ENCODE measurements at regions not wholly inside any gene's neighbourhood (a gene's known extent, or its start where the extent isn't known, plus 50 kb on each side); places are given as distances from the start of the nearest gene placed in this dataset.

DNA sequence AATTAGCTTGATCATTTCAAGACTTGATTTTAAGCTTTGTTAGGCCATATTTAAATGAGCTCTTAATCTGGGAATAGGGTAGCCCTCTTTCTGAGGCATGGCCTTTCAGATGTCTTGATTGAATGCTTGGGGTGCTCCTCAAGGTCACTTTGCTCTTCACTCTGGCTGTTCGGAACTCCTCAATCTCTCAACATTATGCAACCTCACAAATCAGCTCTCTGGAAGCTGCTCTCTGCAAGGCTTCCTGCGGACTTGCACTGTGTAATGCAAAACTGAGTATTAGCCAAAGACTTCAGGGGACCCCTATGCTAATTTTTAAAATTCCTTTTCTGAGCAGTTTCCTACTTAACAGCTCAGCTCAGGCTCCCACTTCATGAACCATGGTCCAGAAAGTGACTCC is 398.3 kb downstream of the PRDM5 start:
- DNase-seq, result no peak

DNA sequence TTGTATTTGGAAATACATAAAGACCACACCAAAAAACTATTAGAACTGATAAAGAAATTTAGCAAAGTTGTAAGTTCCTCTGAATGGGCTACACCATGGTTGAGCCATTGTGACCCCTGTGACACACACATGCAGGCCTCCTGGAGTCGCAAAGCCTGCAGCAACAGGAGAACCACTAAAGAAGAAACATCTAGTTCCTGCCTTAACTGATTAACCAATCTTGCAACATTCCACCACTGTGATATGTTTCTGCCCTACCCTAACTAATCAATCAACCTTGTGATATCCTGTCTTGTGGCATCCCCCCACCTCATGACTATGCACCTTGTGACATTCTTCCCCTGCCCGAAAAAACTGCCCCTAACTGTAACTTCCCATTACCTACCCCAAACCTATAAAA is 401.8 kb downstream of the PRDM5 start:
- no peak for DNase-seq

DNA sequence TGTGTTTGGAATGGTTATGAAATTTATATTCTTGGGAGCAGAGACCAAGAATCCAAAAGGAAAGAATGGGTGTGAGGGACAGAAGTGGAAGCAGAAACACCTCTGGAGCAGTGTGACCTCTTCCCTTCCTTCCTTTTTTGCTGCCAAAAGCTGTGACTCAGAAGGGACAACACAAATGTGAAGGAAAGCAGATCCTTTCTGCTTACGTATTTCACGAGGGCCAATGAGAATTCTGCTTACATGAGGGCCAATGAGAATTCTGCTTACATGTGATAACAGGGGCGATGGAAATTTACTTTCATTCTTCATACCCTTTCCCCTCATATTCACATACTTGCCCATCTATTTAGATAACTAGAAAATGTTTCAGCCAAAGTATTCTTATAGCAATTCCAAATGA is 404.6 kb downstream of the PRDM5 start:
- DNase-seq, result no peak

DNA sequence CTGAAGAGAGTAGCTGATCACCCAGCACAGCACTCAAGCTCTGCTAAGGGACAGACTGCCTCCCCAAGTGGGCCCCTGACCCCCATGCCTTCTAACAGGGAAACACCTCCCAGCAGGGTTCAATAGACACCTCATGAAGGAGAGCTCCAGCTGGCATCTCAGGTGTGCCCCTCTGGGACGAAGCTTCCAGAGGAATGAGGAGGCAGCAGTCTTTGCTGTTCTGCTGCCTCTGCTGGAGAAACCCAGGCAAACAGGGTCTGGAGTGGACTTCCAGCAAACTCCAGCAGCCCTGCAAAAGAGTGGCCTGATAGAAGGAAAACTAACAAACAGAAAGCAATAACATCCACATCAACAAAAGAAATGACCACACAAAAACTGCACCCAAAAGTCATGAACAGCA is 412.8 kb downstream of the PRDM5 start:
- DNase-seq, result no peak

DNA sequence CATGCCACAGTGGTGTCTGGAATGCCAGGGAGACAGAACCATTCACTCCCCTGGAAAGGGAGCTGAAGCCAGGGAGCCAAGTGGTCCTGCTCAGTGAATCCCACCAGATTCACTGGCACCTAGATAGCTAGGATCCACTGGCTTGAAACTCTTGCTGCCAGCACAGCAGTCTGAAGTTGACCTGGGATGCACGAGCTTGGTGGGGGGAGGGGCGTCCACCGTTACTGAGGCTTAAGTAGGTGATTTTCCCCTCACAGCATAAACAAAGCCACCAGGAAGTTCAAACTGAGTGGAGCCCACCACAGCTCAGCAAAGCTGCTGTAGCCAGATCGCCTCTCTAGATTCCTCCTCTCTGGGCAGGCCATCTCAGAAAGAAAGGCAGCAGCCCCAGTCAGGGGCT is 413.3 kb downstream of the PRDM5 start:
- DNase-seq, result no peak

DNA sequence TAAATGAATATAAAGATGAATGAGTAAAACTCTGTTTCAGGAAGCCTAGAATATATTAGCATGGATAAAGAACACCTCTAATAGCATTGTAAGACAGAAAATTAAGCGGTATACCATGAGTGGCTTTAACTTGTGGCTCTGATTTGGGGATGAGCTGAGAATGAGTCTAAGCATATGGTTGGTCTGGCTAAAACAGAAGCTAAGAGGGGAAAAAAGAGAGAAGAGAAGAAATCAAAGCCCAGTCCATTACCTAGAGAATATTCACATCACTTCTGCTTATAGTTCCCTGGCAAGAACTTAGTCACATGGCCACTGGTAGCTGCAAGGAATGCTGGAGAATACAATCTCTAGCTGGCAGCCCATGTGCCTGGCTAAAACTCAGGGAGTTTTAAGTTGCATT is 414.5 kb downstream of the PRDM5 start:
- DNase-seq, result no peak

DNA sequence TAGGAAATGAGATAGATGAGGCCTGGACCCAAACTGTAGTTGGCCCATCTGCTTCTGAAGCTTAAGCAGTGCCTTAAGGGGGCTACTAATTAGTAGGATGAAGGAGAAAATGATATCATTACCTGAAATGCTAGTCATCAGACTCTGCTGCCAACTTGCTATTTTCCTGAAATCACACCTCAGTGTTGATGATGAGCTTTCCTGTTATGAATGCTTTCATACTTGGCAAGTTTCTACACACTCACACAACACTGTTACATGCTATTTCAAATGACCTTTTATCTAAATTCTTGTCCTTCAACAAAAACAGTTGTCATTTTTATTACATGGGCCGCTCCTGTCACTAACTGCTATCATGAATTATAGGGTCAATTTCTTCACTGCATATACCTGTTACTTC is 416.0 kb downstream of the PRDM5 start:
- DNase-seq, result no peak

DNA sequence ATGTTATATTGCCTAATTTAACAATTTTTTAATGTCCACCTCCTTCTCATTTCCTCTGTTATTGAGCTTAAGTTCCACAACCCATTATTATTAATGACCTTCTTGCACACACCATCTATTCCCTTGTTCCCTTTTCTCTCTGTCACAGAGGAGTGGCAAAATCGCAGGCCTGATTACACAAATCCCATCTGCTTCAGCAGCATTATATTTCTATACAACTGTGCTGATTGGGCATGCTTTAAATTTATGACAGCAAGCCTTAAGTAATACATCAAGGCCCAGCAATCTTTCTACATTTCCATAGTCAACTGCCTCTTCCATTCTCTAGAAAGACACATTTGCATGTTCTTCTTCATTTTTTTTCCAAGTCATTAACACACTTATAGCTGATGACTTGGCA is 423.8 kb downstream of the PRDM5 start:
- DNase-seq, result no peak

DNA sequence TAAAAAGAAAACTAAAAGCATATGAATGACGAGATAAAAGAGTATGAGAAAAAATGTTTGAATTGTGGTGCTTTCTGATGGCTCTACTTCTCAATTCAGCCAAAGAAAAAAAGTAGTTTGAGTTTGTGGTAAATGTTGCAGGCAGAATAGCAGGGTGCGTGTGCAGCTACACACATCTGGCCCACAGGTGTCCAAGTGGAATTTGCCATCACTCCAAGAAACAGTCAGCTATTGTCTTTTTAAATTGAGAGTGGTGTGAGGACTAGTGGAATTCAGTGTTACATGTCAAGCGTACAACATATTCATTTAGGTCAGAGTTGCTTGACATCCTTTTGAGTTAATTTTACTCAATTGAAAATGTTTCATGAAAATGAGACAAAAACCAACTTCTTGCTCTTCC is 424.8 kb upstream of the MAD2L1 start:
- no peak for DNase-seq

DNA sequence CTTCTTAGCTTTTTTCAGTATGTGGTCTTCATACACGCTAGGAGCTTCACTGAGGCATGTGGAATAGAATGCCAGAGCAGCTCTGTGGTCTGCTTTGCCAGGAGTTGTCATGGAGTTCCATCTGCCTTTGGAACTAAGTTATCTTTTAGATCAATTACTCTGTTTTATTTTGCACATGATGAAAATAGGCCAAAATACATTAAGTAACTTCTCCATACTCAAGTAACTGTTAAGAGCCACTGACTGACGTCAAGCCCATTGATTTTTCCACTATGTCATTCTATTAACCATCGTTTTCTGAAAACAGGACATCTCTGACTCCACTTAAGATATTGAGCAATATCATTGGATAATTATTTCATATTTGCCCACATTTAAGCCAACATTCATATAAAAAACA is 415.1 kb upstream of the MAD2L1 start:
- DNase-seq, result no peak

DNA sequence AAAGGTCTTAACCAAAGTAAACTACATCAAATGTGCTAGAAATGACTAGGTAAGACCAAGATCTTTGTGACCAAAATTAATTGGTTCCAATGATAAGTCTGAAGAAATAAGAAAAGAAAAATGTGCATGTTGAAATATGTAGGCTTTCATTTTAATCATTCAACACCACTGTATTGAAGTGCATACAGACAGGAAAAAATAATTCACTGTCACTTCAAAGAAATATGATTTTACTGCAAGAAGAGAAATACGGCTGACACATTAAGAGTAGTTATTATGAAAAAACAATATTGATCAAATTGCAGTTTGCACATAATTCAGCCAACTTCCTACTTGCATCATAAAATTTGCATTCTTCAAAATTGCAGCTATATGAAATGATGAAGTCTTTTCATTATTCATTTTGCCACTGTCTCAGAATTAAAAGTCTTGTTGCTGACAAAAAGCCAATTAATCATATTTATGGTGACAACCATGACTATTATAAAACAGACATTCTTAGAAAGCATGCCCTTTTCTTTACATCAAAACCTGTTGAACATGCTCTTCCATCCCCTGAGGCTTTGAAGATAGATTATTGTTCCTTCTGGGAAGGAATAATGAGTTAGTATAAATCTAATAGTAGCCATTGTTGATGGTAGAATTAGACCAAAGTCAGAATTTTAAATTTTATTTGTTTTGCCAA is 405.9 kb upstream of the MAD2L1 start:
- no peak for DNase-seq

DNA sequence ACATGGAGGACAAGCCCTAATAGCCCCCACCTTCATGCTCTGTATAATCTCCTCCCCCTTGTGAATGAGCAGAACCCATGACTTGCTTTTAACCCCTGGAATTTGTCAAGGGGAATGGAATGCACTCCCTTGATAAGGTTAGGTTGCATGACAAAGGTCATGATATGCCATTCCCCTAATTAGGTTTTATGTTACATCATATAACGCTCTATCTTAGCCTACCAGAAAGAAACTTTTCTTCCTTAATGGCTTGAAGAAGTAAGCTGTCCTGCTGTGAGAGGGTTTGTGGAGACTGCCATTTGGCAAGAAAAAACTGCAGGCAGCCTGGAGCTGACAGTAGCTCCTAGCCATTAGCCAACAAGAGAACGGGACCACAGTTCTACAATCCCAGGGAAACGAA is 399.8 kb upstream of the MAD2L1 start:
- no peak for DNase-seq

DNA sequence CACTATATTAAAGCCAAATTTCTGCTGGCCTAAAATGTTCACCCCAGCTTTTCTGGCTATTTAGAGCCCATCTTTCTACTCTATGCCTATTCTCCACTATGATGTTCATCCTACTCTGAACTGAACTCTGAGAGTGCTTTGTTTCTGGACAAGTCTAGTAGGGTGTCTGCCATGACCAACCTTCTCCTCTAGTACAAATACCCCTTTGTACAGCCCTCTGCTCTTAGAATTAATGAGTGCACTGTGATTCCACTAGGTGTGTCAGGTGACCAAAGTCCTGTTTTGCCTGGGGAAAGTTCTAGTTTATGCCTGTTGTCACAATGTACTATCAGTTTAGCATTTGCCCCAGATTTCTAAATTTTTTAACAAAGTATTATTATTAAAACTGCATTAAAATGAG is 388.1 kb upstream of the MAD2L1 start:
- DNase-seq, result no peak

DNA sequence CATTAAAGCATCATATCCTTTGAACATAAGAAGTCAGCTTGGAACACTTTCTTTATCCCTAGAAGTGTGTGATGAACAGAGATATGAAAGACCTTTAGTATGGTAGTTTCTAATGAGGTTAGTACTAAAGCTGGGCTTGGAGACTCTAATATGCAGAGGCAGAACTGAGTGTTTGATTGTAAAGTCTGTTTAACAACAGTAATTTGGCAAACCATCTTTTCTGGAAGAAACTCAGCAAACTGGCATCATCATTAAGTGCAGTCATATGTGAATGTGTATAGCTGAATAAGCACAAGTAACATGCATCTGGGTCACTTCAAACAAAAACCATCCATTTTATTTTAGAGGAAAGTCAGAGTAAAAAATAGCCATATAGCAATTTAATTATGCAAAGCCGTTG is 385.9 kb upstream of the MAD2L1 start:
- no peak for DNase-seq

DNA sequence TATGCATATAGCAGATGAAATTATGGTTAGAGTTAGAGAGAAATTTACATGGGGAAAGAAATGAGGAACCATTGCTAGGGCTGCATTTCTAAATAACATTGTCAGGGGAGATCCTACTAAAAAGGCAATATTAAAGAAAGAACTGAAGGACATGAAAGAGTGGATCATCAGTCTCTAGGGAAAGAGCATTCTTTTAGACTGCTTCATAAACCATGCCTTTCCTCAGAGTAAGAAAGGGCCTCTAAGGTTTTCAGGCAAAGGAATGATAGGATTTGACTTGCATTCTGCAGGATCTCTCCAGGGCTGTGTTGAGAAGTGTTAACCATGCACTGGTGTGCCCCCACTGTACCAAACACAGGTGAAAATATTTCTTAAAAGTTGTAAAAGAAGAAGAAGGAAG is 385.4 kb upstream of the MAD2L1 start:
- no peak for DNase-seq

DNA sequence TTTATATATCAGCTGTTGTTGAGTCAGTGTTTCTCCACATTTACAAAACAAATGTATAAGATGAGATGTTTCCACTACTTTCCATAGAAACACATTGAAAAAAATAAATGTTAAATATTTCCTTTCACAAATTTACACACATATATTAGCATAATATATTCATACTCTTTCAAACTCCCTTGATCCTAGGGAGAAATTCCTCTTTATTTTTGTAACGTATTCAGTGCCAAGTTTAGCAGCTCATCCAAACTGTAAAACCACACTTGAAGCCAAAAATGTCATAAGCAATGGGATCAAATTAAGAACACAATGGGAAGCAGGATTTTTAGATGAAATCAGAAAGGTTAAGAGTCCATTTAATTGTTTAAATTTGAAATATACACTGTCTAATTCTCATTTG is 381.1 kb upstream of the MAD2L1 start:
- no peak for DNase-seq

DNA sequence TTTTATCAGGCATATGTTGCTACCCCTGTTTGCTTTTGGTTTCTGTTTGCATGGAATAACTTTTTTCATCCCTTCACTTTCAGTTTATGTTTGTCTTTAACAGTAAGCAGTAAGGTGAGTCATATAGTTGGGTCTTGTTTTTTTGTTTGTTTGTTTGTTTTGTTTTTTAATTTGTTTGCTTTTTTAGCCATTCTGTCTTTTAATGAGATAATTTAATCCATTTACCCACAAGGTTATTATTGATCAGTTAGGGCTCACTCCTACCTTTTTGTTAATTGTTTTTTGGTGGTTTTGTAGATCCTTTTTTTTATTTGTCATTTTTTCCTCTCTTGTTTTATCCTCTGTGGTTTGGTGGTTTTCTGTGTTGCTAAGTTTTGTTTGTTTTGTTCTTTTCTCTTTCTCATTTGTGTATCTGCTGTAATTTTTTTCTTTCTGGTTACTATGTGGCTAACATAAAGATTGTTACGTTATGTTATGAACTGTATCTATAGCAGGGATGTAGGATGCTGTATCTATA is 379.5 kb upstream of the MAD2L1 start:
- DNase-seq, result no peak

DNA sequence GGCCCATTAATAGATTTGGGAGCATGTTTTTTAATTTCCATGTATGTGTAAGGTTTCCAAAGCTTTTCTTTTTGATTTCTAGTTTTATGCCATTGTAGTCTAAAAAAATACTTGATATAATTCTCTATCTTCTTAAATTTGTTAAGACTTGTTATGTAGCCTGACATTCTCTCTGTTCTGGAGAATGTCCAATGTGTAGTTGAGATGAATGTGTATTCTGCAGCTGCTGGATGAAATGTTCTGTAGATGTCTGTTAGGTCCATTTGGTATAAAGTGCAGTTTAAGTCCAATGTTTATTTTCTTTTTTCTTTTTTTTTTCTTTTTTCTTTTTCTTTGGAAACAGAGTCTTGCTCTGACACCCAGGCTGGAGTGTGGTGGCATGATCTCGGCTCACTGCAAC is 378.5 kb upstream of the MAD2L1 start:
- DNase-seq, result no peak

DNA sequence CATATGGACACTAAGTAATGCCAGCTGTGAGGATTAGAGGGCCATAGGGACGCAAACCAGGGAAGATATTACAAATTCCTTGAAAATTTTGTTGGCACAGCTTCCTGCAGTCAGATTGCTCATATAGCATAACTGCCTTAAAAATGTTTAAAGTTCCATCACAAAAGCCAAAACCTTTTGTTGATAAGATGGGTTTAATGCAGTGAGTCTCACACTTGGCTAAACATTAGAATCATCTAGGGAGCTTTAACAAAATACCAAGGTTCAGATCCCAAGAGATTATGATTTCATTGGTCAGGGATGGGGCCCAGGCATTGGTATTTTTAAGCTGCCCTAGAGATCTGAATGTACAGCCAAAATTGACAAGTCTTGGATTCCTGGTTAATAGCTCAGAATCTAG is 376.5 kb upstream of the MAD2L1 start:
- no peak for DNase-seq

DNA sequence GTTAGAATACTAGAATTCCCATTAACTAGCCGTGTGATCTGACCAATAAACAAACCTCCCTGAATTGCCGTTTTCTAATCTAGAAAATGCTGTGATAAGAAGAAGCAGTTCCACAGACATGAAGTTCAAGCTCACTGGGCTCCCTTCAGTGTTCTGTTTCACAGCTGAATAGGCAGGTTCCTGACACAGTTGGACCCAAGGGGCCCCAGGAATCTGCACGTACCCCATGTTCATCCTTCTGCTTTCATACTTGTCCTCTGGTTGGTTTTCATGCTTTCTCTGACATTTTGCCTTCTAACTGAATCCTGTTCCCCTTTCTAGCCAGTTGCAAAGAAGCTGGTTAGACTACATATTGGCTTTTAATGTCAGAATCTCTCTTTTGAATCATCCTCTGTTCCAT is 374.1 kb upstream of the MAD2L1 start:
- no peak for DNase-seq

DNA sequence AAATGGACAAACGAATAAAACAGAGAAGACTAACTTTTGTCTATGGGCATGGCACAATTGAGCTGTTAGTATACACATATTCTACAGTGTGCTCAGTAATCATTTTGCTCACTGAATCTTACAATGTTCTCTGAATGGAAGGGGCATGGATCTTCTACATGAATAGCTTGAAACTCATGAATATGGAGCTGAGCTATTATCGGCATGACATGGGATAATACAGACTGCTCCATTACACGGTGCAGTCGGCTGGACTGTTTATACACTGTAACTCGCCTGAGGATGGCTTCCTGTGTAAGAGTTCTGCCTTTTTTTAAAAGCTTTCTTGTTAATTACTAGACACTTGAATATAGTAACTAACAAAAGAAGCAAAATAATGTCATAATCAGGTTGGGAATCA is 368.5 kb upstream of the MAD2L1 start:
- no peak for DNase-seq

DNA sequence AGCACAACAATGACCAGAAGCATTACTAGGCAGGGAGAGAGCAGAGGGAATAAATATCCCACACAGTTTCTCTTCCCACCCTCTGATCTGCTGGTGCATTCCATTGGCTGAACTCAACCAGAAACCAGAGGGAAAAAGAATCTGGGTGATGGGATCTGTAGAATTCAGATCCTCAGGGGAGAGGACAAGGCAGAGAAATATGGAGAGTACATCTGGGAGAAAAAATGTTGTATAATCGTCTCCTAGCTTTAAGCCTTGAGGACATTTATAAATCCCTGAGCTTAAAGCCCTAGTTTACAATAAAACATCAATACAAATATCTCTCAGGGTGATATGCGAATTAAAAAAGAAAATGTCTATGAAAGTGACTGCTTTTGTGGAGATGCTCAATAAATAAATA is 368.1 kb upstream of the MAD2L1 start:
- DNase-seq, result no peak

DNA sequence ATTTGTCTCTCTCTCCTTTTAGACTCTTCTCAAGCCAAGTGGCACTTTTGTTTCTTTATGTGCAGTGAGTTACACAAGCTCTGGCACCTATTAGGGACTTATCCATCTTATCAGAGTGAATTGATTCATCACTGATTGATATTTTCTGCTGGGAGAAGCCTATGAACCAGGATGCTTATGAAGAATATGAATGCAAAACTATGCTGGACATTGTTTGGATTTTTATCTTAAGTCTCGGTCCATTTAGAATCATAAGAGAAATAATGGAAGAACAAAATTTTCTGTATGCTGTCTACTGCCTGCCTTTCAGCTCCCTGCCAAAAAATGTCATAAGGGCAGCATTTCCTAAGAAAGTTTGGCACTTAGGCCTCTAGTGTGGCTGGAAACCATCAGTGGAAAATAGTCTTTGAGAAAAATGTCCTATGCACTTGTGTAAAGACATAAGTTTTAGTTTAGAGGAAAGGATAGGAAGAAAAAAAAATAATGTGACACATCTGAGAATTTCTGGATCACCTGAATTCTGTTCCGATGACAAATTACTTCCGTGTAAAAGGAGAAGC is 365.7 kb upstream of the MAD2L1 start:
- DNase-seq, result peak; percentile 34

DNA sequence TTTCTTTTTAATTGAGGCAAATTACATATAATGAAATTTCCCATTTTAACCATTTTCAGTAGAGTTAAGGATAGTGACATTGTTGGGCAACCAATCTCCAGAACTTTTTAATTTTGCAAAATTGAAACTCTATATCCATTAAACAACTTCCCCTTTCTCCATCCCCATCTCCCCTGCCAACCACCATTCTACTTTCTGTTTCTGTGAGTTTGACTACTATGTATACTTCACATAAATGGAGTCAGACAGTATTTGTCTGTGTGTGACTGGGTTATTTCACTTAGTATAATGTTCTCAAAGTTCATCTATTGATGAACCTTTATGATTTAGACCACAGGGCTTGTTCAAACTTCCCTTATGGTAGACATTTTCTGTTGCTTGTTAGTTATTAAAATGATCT is 364.5 kb upstream of the MAD2L1 start:
- DNase-seq, result no peak

DNA sequence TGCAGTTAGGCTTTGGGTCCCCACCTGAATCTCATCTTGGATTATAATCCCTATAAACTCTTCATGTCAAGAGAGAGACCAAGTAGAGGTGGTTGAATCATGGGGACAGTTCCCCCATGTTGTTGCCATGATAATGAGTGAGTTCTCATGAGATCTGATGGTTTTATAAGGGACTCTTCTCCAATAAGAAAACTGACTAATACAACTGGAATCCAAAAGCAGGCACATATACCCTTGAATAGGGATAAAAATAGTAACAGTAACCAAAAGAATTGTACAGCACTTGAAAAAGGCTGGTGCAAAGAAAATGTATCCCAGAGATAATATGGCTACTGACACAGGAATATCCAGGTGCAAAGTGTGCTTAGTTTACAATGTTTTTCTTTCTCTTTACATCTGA is 351.5 kb upstream of the MAD2L1 start:
- DNase-seq, result no peak

All from hindlimb muscle (tissue), 1 donor.